Hypothalamus (tissue), 51 donors: ENCODE measurements at regions not wholly inside any gene's neighbourhood (a gene's known extent, or its start where the extent isn't known, plus 50 kb on each side); places are given as distances from the start of the nearest gene placed in this dataset.
"Not testable (repeated sequence)": the region's sequence is repeated elsewhere in the genome, so short reads cannot be mapped to it uniquely, and the experiment has no call there.

ENCODE experiments used
- DNase-seq, 51 donors: peaks; one replicate each; lab custom pipeline; 2025; lab: John Stamatoyannopoulos, UW

- DNase-seq = no peak
Observed at GRCh38 chr4:174183259-174183658, 100.2 kb downstream of the FBXO8 start.

GRCh38 chr4:174181827-174182226 is 101.6 kb downstream of the FBXO8 start:
- no peak for DNase-seq

GRCh38 chr4:174177536-174177935 is 105.9 kb downstream of the FBXO8 start:
- no peak for DNase-seq

- not testable (repeated sequence) for DNase-seq
Observed at GRCh38 chr4:174175836-174176235, 107.6 kb downstream of the FBXO8 start.

- no peak for DNase-seq
Observed at GRCh38 chr4:174173360-174173759, 110.1 kb downstream of the FBXO8 start.

GRCh38 chr4:174172274-174172673 is 111.2 kb downstream of the FBXO8 start:
- no peak for DNase-seq

- no peak for DNase-seq
Observed at GRCh38 chr4:174170906-174171305, 112.6 kb downstream of the FBXO8 start.

GRCh38 chr4:174170091-174170490 is 113.4 kb downstream of the FBXO8 start:
- no peak for DNase-seq

GRCh38 chr4:174157106-174157607 is 126.3 kb downstream of the FBXO8 start:
- DNase-seq = no peak

GRCh38 chr4:174156239-174156826 is 127.1 kb downstream of the FBXO8 start:
- peak in 1 of 51 donors; percentile 19 for DNase-seq

GRCh38 chr4:174154215-174154854 is 129.1 kb downstream of the FBXO8 start:
- DNase-seq = peak in 1 of 51 donors; percentile 3

- no peak for DNase-seq
Observed at GRCh38 chr4:174152717-174153466, 130.6 kb downstream of the FBXO8 start.

- DNase-seq = no peak
Observed at GRCh38 chr4:174147863-174148262, 135.6 kb downstream of the FBXO8 start.

GRCh38 chr4:174144106-174144505 is 139.4 kb downstream of the FBXO8 start:
- DNase-seq = no peak

- no peak for DNase-seq
Observed at GRCh38 chr4:174141876-174142275, 141.6 kb downstream of the FBXO8 start.

- no peak for DNase-seq
Observed at GRCh38 chr4:174138616-174139015, 144.9 kb downstream of the FBXO8 start.

- no peak for DNase-seq
Observed at GRCh38 chr4:174137698-174138097, 145.8 kb downstream of the FBXO8 start.

- peak in 2 of 51 donors; percentile 3 for DNase-seq
Observed at GRCh38 chr4:174135936-174136406, 147.5 kb downstream of the FBXO8 start.

GRCh38 chr4:174135530-174135929 is 147.9 kb downstream of the FBXO8 start:
- no peak for DNase-seq

- DNase-seq = no peak
Observed at GRCh38 chr4:174134361-174134760, 149.1 kb downstream of the FBXO8 start.

GRCh38 chr4:174133551-174133950 is 149.9 kb downstream of the FBXO8 start:
- DNase-seq = no peak

GRCh38 chr4:174131901-174132300 is 151.6 kb downstream of the FBXO8 start:
- no peak for DNase-seq
